Type B pancreatic cell (in vitro differentiated cells): ENCODE measurements at regions not wholly inside any gene's neighbourhood (a gene's known extent, or its start where the extent isn't known, plus 50 kb on each side); places are given as distances from the start of the nearest gene placed in this dataset.

ENCODE experiments used
- DNase-seq: peaks from one replicate; pipeline ENCODE4 v3.0.0; 2021; ENCODE audit warnings: mixed read lengths; ENCODE audit not compliant: unreplicated experiment; ENCODE audit errors: extremely low spot score
- H3K27ac Mint-ChIP-seq: 2 replicates; pipeline ENCODE4 v1.8.0; 2021; ENCODE audit warnings: mild to moderate bottlenecking, mixed read lengths
- H3K27me3 Mint-ChIP-seq: 2 replicates; pipeline ENCODE4 v1.8.0; 2021; ENCODE audit warnings: mixed read lengths
- H3K36me3 Mint-ChIP-seq: 2 replicates; pipeline ENCODE4 v1.8.0; 2021; ENCODE audit warnings: mixed read lengths
- H3K4me1 Mint-ChIP-seq: one replicate; pipeline ENCODE4 v1.8.0; 2021; ENCODE audit warnings: mixed read lengths; ENCODE audit not compliant: unreplicated experiment
- H3K4me3 Mint-ChIP-seq: 2 replicates; pipeline ENCODE4 v1.8.0; 2021; ENCODE audit warnings: mild to moderate bottlenecking, mixed read lengths
- H3K9me3 Mint-ChIP-seq: 2 replicates; pipeline ENCODE4 v1.8.0; 2021; ENCODE audit warnings: mixed read lengths
- CTCF ChIP-seq: fragments of 200-600 bp; sonication (generic); conservative IDR thresholded peaks from 2 replicates; pipeline ENCODE4 v1.5.0; 2021; ENCODE audit warnings: antibody characterized with exemption, mild to moderate bottlenecking

- no peak for TF ChIP-seq CTCF
- no peaks in the 10 kb centered on the region for H3K36me3 Mint-ChIP-seq
- no peak overlapping the region for H3K4me3 Mint-ChIP-seq
- H3K9me3 Mint-ChIP-seq = no peaks in the 10 kb centered on the region
- no peaks in the 10 kb centered on the region for H3K27me3 Mint-ChIP-seq
- peaks cover 22% of the 10 kb centered on the region for H3K4me1 Mint-ChIP-seq
- no peak overlapping the region for H3K27ac Mint-ChIP-seq
- no peak for DNase-seq
Measured at GRCh38 chr2:174022431-174022830, 57.3 kb upstream of the SP3 start.

GRCh38 chr2:174020926-174021662 lies 55.9 kb upstream of the SP3 start:
- no peaks in the 10 kb centered on the region for H3K9me3 Mint-ChIP-seq
- no peak for DNase-seq
- peaks cover 22% of the 10 kb centered on the region for H3K4me1 Mint-ChIP-seq
- H3K36me3 Mint-ChIP-seq = no peaks in the 10 kb centered on the region
- H3K27ac Mint-ChIP-seq = peak overlapping the region; percentile 29
- H3K27me3 Mint-ChIP-seq = no peaks in the 10 kb centered on the region
- TF ChIP-seq CTCF = no peak
- H3K4me3 Mint-ChIP-seq = no peak overlapping the region

- H3K27me3 Mint-ChIP-seq = no peaks in the 10 kb centered on the region
- TF ChIP-seq CTCF = no peak
- H3K4me1 Mint-ChIP-seq = peaks cover 17% of the 10 kb centered on the region
- H3K36me3 Mint-ChIP-seq = no peaks in the 10 kb centered on the region
- H3K9me3 Mint-ChIP-seq = no peaks in the 10 kb centered on the region
- no peak for DNase-seq
- H3K4me3 Mint-ChIP-seq = no peak overlapping the region
- H3K27ac Mint-ChIP-seq = no peak overlapping the region
Measured at GRCh38 chr2:174020026-174020425, 54.9 kb upstream of the SP3 start.

GRCh38 chr2:174016447-174016846 lies 51.3 kb upstream of the SP3 start:
- Mint-ChIP-seq H3K4me1 (peaks cover 17% of the 10 kb centered on the region), H3K36me3 (no peaks in the 10 kb centered on the region)

GRCh38 chr2:174015428-174015827 lies 50.3 kb upstream of the SP3 start:
- Mint-ChIP-seq H3K9me3 (no peaks in the 10 kb centered on the region), H3K27ac (no peak overlapping the region), H3K36me3 (no peaks in the 10 kb centered on the region), H3K4me1 (peaks cover 23% of the 10 kb centered on the region), H3K4me3 (no peak overlapping the region), H3K27me3 (peaks cover 6% of the 10 kb centered on the region)
- no peak for TF ChIP-seq CTCF
- no peak for DNase-seq

More at GRCh38 chr2:174016447-174016846, 51.3 kb upstream of the SP3 start:
- no peaks in the 10 kb centered on the region for H3K9me3 Mint-ChIP-seq
- no peak for TF ChIP-seq CTCF
- H3K27ac Mint-ChIP-seq = no peak overlapping the region
- no peak overlapping the region for H3K4me3 Mint-ChIP-seq
- no peak for DNase-seq
- peaks cover 6% of the 10 kb centered on the region for H3K27me3 Mint-ChIP-seq
